Karpas-422 (cell line): ENCODE measurements at regions not wholly inside any gene's neighbourhood (a gene's known extent, or its start where the extent isn't known, plus 50 kb on each side); places are given as distances from the start of the nearest gene placed in this dataset.
"Not testable (repeated sequence)": the region's sequence is repeated elsewhere in the genome, so short reads cannot be mapped to it uniquely, and the experiment has no call there.

Experiments used
- DNase-seq: peaks from one replicate; pipeline ENCODE4 v3.0.0-alpha.2; 2015
- H2AFZ ChIP-seq: fragments of 200-600 bp; sonication (generic); 2 replicates; pipeline ENCODE4 v1.6.1; 2014; ENCODE audit warnings: antibody characterized with exemption, low read length, mixed read lengths
- H3K27ac ChIP-seq: fragments of 200-600 bp; sonication (generic); 2 replicates; pipeline ENCODE4 v1.5.1; 2014; ENCODE audit warnings: mild to moderate bottlenecking, low read length, moderate library complexity
- H3K27me3 ChIP-seq: fragments of 200-600 bp; sonication (generic); 2 replicates; pipeline ENCODE4 v1.6.1; 2014; ENCODE audit warnings: low read length, mixed read lengths
- H3K36me3 ChIP-seq: fragments of 200-600 bp; sonication (generic); 2 replicates; pipeline ENCODE4 v1.6.1; 2014; ENCODE audit warnings: low read length, mixed read lengths; ENCODE audit not compliant: insufficient read depth
- H3K4me1 ChIP-seq: fragments of 200-600 bp; sonication (generic); 2 replicates; pipeline ENCODE4 v1.6.1; 2014; ENCODE audit warnings: mild to moderate bottlenecking, low read length, mixed read lengths
- H3K4me2 ChIP-seq: fragments of 200-600 bp; sonication (generic); 2 replicates; pipeline ENCODE4 v1.6.1; 2014; ENCODE audit warnings: low read length, low read depth, mild to moderate bottlenecking; ENCODE audit not compliant: poor library complexity, severe bottlenecking
- H3K4me3 ChIP-seq: fragments of 200-600 bp; sonication (generic); 2 replicates; pipeline ENCODE4 v1.5.1; 2014; ENCODE audit warnings: mild to moderate bottlenecking, antibody characterized with exemption, low read length, mixed read lengths
- H3K79me2 ChIP-seq: fragments of 200-600 bp; sonication (generic); 2 replicates; pipeline ENCODE4 v1.6.1; 2014; ENCODE audit warnings: mild to moderate bottlenecking, low read length, mixed read lengths
- H3K9ac ChIP-seq: fragments of 200-600 bp; sonication (generic); 2 replicates; pipeline ENCODE4 v1.6.0; 2014; ENCODE audit warnings: low read length
- H3K9me2 ChIP-seq: fragments of 200-600 bp; sonication (generic), shearing (Covaris generic); replicated peaks from 2 replicates; pipeline ENCODE4 v1.6.0; 2014; ENCODE audit warnings: mild to moderate bottlenecking, low read length, moderate library complexity; ENCODE audit not compliant: insufficient read depth
- H3K9me3 ChIP-seq: fragments of 300-700, 200-600 bp; sonication (generic); 2 replicates; pipeline ENCODE4 v1.6.1; 2014; ENCODE audit warnings: low read length, mixed read lengths
- H4K20me1 ChIP-seq: fragments of 200-600 bp; sonication (generic); 2 replicates; pipeline ENCODE4 v1.6.1; 2014; ENCODE audit warnings: mild to moderate bottlenecking, antibody characterized with exemption, low read length, low read depth; ENCODE audit not compliant: insufficient read depth

DNA sequence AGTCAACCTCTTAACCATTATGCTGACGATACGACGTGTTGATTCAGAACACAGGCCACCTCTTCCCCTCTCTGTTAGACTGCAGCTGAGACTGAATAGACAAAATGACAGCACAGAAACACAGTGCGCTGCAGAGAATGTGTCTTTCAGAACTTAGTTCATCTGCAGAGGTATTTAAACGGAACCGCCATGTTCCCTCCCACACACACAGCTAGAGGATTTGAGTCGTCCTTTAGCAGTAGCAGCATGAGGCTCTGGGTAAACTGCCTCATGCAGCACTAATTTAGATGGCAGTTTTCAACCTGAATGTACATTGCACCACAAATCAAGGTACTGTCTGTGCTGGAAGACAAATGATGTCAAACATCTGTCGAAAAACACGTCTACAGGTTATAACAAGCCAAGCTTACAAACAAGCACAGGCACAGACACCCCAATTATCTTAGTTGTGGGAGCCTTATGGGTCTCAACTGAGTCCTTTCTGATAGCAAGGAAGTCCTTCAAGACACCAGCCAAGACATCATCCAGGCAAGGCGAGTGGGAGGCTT is 76.6 kb upstream of the LRRC4C start:
- no peak overlapping the region for H3K27ac ChIP-seq
- no peak overlapping the region for H3K4me2 ChIP-seq
- no peaks in the 10 kb centered on the region for H3K79me2 ChIP-seq
- peaks cover 41% of the 10 kb centered on the region for H3K9me3 ChIP-seq
- H3K4me1 ChIP-seq: no peaks in the 10 kb centered on the region
- no peak overlapping the region for H3K4me3 ChIP-seq
- no peaks in the 10 kb centered on the region for H3K36me3 ChIP-seq
- H3K9ac ChIP-seq: no peak overlapping the region
- H2AFZ ChIP-seq: no peak overlapping the region
- H3K9me2 ChIP-seq: no peaks in the 10 kb centered on the region
- no peaks in the 10 kb centered on the region for H4K20me1 ChIP-seq
- DNase-seq: no peak
- H3K27me3 ChIP-seq: no peaks in the 10 kb centered on the region

DNA sequence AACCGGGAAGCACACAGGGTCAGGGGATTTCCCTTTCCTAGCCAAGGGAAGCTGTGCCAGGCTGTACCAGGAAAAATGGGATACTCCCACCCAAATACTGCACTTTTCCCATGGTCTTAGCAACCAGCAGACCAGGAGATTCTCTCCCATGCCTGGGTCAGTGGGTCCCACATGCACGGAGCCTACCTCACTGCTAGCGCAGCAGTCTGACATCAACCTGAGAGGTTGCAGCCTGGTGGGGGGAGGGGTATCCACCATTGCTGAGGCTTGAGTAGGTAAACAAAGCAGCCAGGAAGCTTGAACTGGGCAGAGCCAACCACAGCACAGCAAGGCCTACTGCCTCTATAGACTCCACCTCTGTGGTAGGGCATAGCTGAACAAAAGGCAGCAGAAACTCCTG is 85.5 kb upstream of the LRRC4C start:
- DNase-seq, H3K27ac ChIP-seq, H3K9me2 ChIP-seq, H3K4me3 ChIP-seq, H3K9ac ChIP-seq, H3K4me1 ChIP-seq, H3K4me2 ChIP-seq, H3K36me3 ChIP-seq, H4K20me1 ChIP-seq, H3K79me2 ChIP-seq, H2AFZ ChIP-seq, H3K27me3 ChIP-seq: not testable (repeated sequence)
- peaks cover 11% of the 10 kb centered on the region for H3K9me3 ChIP-seq

DNA sequence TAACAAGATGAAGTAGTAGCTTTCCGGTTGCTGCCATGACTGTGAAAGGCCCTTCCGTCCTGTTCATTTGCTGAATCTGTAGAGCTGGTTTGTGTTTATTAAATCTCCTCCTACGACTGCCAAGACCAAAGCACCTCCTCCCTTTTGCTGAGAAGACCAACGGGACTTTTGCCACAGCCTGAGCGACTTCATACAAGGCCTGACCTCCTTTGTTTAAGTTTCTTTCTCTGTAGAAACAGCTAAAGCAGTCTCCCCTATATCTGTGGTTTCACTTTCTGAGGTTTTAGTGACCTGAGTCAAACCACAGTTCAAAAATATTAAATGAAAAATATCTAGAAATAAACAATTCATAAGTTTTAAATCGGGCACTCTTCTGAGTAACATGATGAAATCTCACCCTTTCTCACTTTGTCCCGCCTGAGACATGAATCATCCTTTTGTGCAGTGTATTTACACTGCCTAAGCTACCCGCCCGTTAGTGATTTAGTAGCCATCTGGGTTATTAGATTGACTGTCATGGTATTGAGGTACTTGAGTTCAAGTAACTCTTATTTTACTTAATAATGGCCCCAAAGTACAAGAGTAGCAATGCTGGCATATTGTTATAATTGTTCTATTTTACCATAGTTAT is 119.1 kb upstream of the LRRC4C start:
- no peak for DNase-seq
- Histone ChIP-seq H3K79me2 (no peaks in the 10 kb centered on the region), H4K20me1 (no peaks in the 10 kb centered on the region), H3K4me1 (peaks cover 7% of the 10 kb centered on the region), H3K36me3 (no peaks in the 10 kb centered on the region), H3K9ac (no peak overlapping the region), H3K27me3 (no peaks in the 10 kb centered on the region), H3K4me3 (no peak overlapping the region), H3K9me2 (no peaks in the 10 kb centered on the region), H3K9me3 (peaks cover 9% of the 10 kb centered on the region; the same call in 1 of the 2 replicates), H3K4me2 (no peak overlapping the region), H2AFZ (no peak overlapping the region), H3K27ac (no peak overlapping the region)

DNA sequence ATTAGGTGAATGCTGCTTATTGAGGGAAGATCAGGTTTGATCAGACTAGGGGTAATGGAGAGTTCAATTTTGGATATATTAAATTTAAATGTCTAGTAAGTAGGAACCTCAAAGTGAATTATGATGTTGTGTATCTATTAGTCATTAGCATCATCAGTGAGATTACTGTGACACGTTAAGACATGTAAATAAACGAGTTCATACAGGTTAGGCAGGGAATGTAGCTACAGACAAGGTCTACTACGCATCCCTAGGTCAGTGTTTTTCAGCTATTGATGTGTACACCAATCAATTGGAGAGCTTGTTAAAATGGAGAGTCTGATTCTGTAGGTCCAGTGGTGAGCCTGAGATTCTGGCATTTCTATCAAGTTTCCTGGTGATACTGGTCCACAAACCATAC is 120.1 kb upstream of the LRRC4C start:
- H4K20me1 ChIP-seq: no peaks in the 10 kb centered on the region

GRCh38 chr11:41609511-41609910 is 150.1 kb upstream of the LRRC4C start:
- Histone ChIP-seq H3K4me3 (no peak overlapping the region), H3K9me3 (peaks cover 23% of the 10 kb centered on the region), H3K4me2 (no peak overlapping the region), H3K27me3 (no peaks in the 10 kb centered on the region), H4K20me1 (no peaks in the 10 kb centered on the region), H3K9ac (no peak overlapping the region), H3K27ac (no peak overlapping the region), H3K4me1 (no peaks in the 10 kb centered on the region), H3K36me3 (no peaks in the 10 kb centered on the region), H3K79me2 (no peaks in the 10 kb centered on the region), H3K9me2 (no peaks in the 10 kb centered on the region), H2AFZ (no peak overlapping the region)
- no peak for DNase-seq

More for the DNA sequence above, 120.1 kb upstream of the LRRC4C start:
- Histone ChIP-seq H3K9me2 (no peaks in the 10 kb centered on the region), H3K9me3 (peaks cover 12% of the 10 kb centered on the region), H3K27me3 (no peaks in the 10 kb centered on the region), H3K4me3 (no peak overlapping the region), H3K9ac (no peak overlapping the region), H3K79me2 (no peaks in the 10 kb centered on the region), H3K4me2 (no peak overlapping the region), H2AFZ (no peak overlapping the region), H3K36me3 (no peaks in the 10 kb centered on the region), H3K27ac (no peak overlapping the region), H3K4me1 (peaks cover 7% of the 10 kb centered on the region)
- DNase-seq: no peak

- no peak overlapping the region for H3K27ac ChIP-seq
- no peaks in the 10 kb centered on the region for H3K79me2 ChIP-seq
- no peak overlapping the region for H3K4me3 ChIP-seq
- peaks cover 32% of the 10 kb centered on the region for H3K9me3 ChIP-seq
- no peak overlapping the region for H2AFZ ChIP-seq
- no peak overlapping the region for H3K9ac ChIP-seq
- no peaks in the 10 kb centered on the region for H3K36me3 ChIP-seq
- no peaks in the 10 kb centered on the region for H4K20me1 ChIP-seq
- no peak for DNase-seq
- no peaks in the 10 kb centered on the region for H3K4me1 ChIP-seq
- H3K4me2 ChIP-seq: no peak overlapping the region
- H3K9me2 ChIP-seq: no peaks in the 10 kb centered on the region
- H3K27me3 ChIP-seq: no peaks in the 10 kb centered on the region
Observed at GRCh38 chr11:41612415-41612814, 153.0 kb upstream of the LRRC4C start.

DNA sequence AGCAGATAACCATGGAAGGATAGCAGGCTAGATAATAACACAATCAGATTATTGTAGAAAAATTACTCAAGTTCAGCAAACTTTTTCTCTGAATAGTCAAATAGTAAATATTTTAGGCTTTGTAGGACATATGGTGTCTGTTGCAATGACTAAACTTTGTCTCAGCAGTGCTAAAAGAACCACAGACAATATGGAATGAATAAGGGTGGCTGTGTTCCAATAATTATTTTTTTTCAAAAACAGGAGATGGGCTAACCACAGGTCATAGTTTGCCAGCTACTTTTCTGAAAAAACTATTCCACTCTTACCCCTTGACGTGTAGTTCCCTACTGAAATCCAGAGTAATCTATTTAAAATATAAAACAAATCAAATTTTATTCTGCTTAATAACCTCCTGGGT is 153.9 kb upstream of the LRRC4C start:
- Histone ChIP-seq H3K4me3 (no peak overlapping the region), H3K4me1 (no peaks in the 10 kb centered on the region), H3K36me3 (no peaks in the 10 kb centered on the region), H3K9ac (no peak overlapping the region), H2AFZ (no peak overlapping the region), H3K9me3 (peaks cover 34% of the 10 kb centered on the region), H4K20me1 (no peaks in the 10 kb centered on the region), H3K4me2 (no peak overlapping the region), H3K79me2 (no peaks in the 10 kb centered on the region), H3K9me2 (no peaks in the 10 kb centered on the region), H3K27me3 (no peaks in the 10 kb centered on the region), H3K27ac (no peak overlapping the region)
- DNase-seq: no peak

GRCh38 chr11:41622707-41623359 is 163.4 kb upstream of the LRRC4C start:
- Histone ChIP-seq H3K4me2 (no peak overlapping the region), H3K79me2 (no peaks in the 10 kb centered on the region), H3K4me1 (no peaks in the 10 kb centered on the region), H3K36me3 (no peaks in the 10 kb centered on the region), H3K9me3 (peaks cover 13% of the 10 kb centered on the region), H3K27ac (no peak overlapping the region), H2AFZ (no peak overlapping the region), H3K9me2 (no peaks in the 10 kb centered on the region), H3K9ac (no peak overlapping the region), H3K4me3 (no peak overlapping the region), H3K27me3 (no peaks in the 10 kb centered on the region), H4K20me1 (no peaks in the 10 kb centered on the region)
- DNase-seq: no peak
